HG02852 (cell line): ENCODE measurements at regions not wholly inside any gene's neighbourhood (a gene's known extent, or its start where the extent isn't known, plus 50 kb on each side); places are given as distances from the start of the nearest gene placed in this dataset.

Source experiments
- ATAC-seq: cut with Tn5 transposase; IDR thresholded peaks from one replicate; pipeline ENCODE4 v1.9.1; 2021; ENCODE audit warnings: mild to moderate bottlenecking, moderate library complexity; ENCODE audit not compliant: unreplicated experiment

DNA sequence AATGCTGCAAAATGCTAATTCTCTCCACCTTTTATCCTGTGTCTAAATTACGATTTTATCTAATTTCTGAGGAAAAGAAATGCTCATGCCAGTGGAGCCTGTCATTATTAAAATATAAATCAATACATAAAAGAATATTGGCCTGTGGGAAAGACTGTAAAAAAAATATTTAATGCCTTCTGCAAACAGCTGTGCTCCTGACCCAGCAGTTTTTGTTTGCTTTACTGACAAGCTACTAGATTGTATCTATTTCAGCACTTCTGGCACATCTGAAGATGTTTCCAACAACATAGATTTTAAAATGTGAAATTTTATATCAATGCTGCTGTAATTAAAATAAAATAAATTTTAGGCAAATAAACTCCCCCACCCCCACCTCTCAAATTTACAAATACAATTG is 493.6 kb upstream of the AGTR1 start:
- no peak for ATAC-seq

DNA sequence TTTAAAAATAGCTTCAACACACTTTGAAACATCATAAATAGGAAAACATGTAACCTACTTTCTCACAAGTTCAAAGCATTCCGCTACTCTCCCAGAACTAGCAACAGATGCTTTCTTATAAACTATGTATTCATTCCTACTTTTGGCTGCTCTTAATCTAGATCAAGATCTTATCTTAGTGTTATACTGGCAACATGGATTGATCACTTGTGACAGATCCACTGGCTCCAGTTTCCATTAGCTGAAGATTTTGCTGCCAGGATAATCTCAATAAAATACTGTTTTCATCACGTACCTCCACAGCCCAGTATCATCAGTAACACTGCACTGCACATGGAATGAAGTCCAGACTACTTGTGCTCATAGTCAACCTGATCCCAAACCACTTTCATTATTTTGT is 491.7 kb upstream of the AGTR1 start:
- no peak for ATAC-seq

DNA sequence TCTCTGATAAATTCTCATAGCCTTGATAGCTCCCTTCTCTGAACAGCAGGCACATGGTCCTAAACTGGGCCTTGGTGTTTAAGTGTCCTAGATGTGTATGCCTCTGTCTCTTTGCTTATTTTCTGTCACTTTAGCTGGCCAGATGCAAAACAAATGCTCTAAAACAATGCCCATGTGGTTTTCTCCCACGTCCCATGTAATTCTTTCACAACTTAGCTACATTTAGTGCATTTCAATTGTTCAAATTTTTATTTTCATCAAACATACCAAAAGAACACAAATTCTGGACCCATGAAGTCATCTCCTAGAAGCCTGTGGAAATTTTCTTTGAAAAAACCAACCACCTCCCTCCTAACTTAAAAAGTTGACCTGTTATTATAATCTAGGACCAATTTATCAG is 491.3 kb upstream of the AGTR1 start:
- ATAC-seq, result no peak

DNA sequence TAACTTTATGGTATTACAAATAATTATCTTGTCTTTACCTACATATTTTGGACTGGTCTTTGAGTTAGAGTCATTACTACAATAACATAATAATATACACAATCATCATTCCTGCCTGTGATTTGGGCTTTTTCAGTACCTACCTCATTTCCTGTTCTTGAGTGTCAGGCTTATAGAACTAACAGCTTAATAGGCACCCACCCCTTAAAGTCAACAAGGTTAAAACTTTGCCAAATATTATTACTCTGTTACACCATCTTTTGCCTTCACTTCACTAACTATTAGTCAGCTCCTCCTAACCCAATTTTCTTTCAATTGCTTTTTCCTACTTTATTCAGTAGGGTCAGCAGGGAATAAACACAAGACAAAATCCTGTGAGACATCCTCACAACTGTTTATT is 488.7 kb upstream of the AGTR1 start:
- ATAC-seq, result no peak

- no peak for ATAC-seq
Measured at GRCh38 chr3:148211725-148212124, 486.0 kb upstream of the AGTR1 start.

- ATAC-seq, result no peak
Measured at GRCh38 chr3:148214705-148215104, 483.0 kb upstream of the AGTR1 start.

- ATAC-seq, result no peak
Measured at GRCh38 chr3:148217317-148217716, 480.4 kb upstream of the AGTR1 start.

DNA sequence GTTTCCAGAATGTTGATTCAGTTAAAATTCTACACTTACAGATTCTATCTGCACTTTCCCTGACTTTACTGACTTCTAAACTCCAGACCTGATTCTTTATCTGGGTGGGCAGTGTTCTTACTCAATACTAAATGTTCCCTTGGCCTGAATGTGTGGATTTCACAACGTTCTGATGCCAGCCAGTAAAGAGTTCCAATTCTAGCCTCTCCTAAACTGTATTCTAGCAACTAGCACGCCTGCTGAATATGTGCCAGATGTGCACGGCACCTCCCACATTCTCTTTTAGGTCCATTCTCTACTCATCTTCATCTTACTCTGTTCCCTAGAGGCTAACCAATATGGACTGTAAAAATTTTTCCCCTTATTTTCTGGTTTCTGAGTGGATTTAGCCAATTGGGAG is 479.5 kb upstream of the AGTR1 start:
- ATAC-seq, result no peak

- ATAC-seq, result no peak
Measured at GRCh38 chr3:148219999-148220398, 477.7 kb upstream of the AGTR1 start.

GRCh38 chr3:148221303-148221702 is 476.4 kb upstream of the AGTR1 start:
- ATAC-seq, result no peak

DNA sequence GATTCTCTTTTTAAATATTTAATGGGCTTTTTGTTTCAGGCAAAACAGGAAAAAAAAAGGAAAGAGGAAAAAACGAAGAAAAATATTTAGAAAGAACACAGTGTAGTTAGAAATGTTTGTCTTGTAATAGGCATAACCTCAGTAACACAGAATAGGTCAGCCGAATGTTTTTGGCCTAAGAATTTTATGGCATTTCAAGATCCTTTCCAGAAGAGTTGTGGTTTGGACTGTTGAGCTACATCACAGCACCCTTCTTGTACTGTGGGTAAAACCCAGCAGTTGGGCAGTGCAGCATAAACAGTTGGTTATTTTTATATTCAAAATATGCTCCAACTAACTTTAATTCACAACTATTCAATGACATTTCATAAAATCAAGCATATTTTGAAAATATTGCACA is 474.4 kb upstream of the AGTR1 start:
- ATAC-seq, result no peak

GRCh38 chr3:148226246-148226645 is 471.5 kb upstream of the AGTR1 start:
- ATAC-seq, result no peak

DNA sequence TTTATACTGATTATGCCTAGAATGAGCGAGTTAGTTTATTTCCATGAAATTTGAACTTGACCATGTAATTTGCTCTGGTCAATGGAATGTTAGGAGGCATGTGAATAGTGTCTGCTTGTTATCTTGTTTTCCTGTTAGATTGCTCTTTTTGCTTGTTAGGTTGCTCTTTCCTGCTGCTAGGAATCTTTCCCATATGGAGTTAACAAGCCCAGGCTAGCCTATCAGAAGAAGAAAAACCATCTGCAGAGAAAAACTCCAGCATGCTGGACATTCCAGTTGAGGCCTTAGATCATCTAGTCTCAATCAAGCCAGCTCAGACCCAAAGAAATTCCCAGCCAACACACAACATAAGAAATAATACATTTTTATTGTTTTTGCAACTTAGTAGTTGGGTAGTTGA is 470.2 kb upstream of the AGTR1 start:
- no peak for ATAC-seq

DNA sequence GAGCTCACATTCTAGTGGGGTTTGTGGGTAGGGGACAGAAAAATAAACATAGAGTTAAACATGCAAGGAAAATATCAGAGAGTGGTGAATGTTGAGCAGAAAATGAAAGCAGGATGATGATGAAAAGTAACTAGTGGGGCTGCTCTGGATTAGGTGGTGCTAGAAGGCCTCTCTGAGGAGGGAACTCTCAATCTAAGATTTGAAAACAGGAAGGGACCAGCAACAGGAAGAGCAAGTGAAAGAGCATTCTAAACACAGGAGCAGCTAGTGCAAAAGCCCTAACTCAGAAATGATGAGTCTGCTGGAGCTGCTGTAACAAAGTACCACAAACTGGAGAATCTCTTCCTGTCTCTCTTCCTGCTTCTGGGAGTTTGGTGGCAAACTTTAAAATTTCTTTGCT is 468.6 kb upstream of the AGTR1 start:
- ATAC-seq, result no peak

DNA sequence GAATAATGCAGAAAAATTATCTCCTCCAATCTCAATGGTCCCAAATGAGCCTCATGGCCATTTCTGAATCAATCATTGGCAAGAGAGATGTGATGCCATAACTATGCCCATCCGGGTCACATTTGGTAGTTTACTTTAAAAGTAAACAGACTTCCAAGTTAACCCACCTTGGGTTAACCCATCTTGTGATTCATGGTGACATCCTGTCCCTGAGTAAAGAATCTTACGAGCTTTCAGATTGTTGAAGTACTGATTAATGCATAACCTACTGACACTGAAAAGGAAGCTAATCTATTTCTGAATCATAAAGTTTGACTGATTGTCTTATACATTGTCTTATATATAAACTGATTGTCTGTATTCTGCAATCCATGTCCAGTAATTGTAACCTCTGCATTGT is 467.2 kb upstream of the AGTR1 start:
- ATAC-seq, result no peak

- no peak for ATAC-seq
Measured at GRCh38 chr3:148232389-148232788, 465.3 kb upstream of the AGTR1 start.

DNA sequence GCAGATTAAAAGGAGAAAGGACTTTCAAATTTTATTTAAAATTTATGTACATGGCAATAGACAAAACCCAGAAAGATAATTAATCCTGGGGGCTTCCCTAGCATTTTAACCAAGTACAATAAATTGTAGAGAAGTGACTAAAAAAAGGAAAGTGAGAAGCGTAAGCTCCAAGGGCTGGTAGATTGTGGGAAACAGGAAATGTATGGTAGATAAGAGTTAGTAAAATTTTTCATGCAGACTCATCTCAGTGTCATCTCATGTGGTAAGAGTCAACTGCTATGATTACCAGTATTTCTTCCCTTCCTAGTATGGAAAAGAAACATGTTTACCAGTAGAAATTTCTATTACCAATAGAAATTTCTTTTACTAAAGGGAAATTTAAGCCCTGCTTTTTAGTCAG is 464.3 kb upstream of the AGTR1 start:
- no peak for ATAC-seq

- no peak for ATAC-seq
Measured at GRCh38 chr3:148234536-148234935, 463.2 kb upstream of the AGTR1 start.

DNA sequence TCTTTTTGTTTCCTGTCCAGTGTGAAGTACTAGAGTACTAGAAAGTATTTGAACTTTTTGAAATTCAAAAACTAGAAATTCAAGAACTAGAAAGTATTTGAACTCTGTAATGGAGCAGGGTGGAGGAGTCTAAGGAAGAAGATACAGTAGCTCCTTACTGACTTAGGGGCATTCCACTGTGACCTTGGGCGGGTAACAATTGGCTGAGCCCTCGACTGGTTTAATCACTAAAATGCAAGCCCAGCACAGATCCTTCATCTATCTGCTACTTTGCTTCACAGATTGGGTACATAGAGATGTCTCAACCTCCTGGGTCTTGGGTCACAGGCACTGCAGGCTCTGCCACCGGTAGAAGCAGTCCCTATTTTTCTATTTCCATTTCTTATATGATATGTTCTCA is 462.1 kb upstream of the AGTR1 start:
- no peak for ATAC-seq

- ATAC-seq, result no peak
Measured at GRCh38 chr3:148238421-148238821, 459.3 kb upstream of the AGTR1 start.

DNA sequence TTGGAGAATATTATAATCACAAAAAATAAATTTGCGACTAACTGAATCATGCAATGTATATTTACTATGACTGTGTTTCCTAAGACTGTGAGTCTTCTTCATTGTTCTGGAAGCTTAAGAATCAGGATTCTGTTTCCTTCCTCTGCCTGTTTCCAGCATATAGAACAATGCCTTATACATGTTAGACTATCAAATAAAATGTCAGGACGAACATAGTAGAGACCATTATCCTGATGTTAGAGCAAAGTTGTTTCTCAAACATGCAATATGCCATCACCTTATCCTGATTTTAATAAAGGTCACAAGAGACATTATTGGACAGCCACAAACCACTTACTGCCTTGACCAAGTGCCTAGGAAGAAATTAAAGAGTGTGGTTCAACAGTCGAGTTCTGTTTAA is 457.4 kb upstream of the AGTR1 start:
- no peak for ATAC-seq

DNA sequence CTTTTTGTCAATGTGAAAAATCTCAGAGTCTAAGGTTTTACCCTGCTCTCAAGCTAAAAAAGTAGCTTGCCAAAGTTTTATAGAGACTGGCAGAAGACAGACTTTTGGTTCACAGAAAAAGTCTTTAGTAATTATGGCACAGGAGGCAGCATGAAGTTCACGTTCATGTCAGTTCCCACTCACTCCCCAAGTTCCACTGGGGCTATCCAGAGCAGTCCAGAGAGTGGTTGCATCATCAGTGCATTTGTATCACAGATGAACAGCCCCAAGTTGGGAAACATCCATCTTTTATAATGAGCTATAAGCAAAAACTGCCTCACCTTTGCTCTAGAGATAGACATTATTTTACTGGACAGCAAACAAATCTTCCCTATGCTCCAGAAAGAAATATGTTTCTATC is 454.1 kb upstream of the AGTR1 start:
- ATAC-seq, result no peak

GRCh38 chr3:148246291-148246923 is 451.3 kb upstream of the AGTR1 start:
- ATAC-seq, result no peak

- ATAC-seq, result no peak
Measured at GRCh38 chr3:148253713-148254112, 444.0 kb upstream of the AGTR1 start.
